GM12864 (cell line): ENCODE measurements at regions not wholly inside any gene's neighbourhood (a gene's known extent, or its start where the extent isn't known, plus 50 kb on each side); places are given as distances from the start of the nearest gene placed in this dataset.

Experiments used
- DNase-seq: peaks from one replicate; pipeline ENCODE4 v3.0.0-alpha.2; 2011; ENCODE audit warnings: low read depth
- H3K4me3 ChIP-seq: 2 replicates; pipeline ENCODE4 v1.5.1; 2011; ENCODE audit warnings: mild to moderate bottlenecking, low read depth, low read length, control low read depth
- CTCF ChIP-seq: IDR thresholded peaks from 2 replicates; pipeline ENCODE4 v1.5.1; 2011; ENCODE audit warnings: low read depth, mild to moderate bottlenecking, moderate library complexity, low read length, control low read depth, inconsistent platforms; ENCODE audit errors: missing control alignments

- no peak overlapping the region for H3K4me3 ChIP-seq
- DNase-seq = no peak
- TF ChIP-seq CTCF = no peak
Measured at GRCh38 chrX:45363596-45363995, 162.9 kb upstream of the DIPK2B start.

GRCh38 chrX:45360571-45360970, 159.9 kb upstream of the DIPK2B start:
- no peak overlapping the region for H3K4me3 ChIP-seq
- no peak for TF ChIP-seq CTCF
- no peak for DNase-seq

GRCh38 chrX:45358392-45358791, 157.7 kb upstream of the DIPK2B start:
- DNase-seq = no peak
- no peak overlapping the region for H3K4me3 ChIP-seq
- no peak for TF ChIP-seq CTCF

- no peak overlapping the region for H3K4me3 ChIP-seq
- TF ChIP-seq CTCF = no peak
- DNase-seq = no peak
Measured at GRCh38 chrX:45353456-45353855, 152.8 kb upstream of the DIPK2B start.

DNA sequence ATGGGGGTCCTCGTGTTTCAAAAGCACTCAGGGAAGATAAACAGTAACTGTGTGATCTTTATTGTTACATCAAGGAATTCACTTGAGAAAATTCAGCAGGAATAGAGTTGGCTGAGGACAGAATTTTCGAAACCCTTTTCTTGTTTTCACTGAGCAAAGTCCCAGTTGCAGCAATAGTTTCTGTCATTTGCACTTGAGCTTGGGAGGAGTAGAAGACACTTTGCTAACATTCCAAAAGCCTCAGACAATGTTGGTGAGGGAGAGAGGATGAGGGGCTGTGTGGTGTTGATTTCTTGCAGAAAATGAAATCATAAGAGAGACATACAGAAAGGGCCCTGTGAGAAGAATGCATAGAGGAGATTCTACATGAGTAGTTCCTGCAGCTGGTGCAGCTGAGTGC, 151.9 kb upstream of the DIPK2B start:
- DNase-seq = no peak
- TF ChIP-seq CTCF = no peak

DNA sequence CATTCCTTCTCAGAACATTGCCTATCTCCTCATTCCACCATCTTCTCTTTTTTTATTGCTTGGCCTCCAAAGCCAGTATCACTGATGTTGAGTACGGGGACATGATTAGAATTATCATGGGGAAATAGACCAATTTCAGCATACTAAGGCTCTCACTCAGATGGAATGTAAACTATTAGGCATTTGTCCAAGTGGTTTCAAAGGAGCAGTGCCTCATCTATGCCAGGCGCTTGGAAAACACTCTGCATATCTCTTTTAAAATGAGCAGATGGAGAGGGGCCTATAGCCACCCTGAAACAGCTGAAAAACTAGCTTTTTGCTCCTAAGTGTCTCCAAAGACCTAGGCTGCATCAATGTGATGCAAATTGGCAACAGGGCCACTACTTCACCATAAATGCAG, 150.8 kb upstream of the DIPK2B start:
- TF ChIP-seq CTCF = no peak
- no peak for DNase-seq
- H3K4me3 ChIP-seq = no peak overlapping the region

More for the DNA sequence above, 151.9 kb upstream of the DIPK2B start:
- H3K4me3 ChIP-seq = no peak overlapping the region

- no peak overlapping the region for H3K4me3 ChIP-seq
- TF ChIP-seq CTCF = no peak
- no peak for DNase-seq
Measured at GRCh38 chrX:45348296-45348695, 147.6 kb upstream of the DIPK2B start.
